K562 (cell line): ENCODE measurements at regions not wholly inside any gene's neighbourhood (a gene's known extent, or its start where the extent isn't known, plus 50 kb on each side); places are given as distances from the start of the nearest gene placed in this dataset.

Source experiments
- ATAC-seq: fragments of 200-7000 bp; cut with Tn5 transposase; 3 replicates; pipeline ENCODE4 v1.9.1; 2020; ENCODE audit warnings: moderate library complexity
- BruUV-seq: library from RNA; stranded (reverse); fragments of 400-500 nt; replicated peaks from 2 replicates; lab custom pipeline; 2021; lab: Mats Ljungman, UMichigan
- CTCF ChIA-PET: fragments of 300-600 bp; formaldehyde crosslinking; extraction: SDS; loops from one replicate; lab custom pipeline; 2021; ENCODE audit warnings: low intra/inter-chr PET ratio; lab: Yijun Ruan, JAX
- POLR2A ChIA-PET: fragments of 300-600, 350-650 bp; sonication (Branson Sonifier 250); formaldehyde crosslinking; extraction: SDS; loops from one replicate; lab custom pipeline; 2021; ENCODE audit warnings: antibody characterized with exemption, inconsistent platforms; lab: Yijun Ruan, JAX
- DNase-seq, 4 experiments: peaks; one replicate each; pipeline versions ENCODE4 v3.0.0 to v3.0.0-alpha.2; 2011 to 2018; ENCODE audit warnings: low spot score in 3 of 4, mixed read lengths in 3 of 4; ENCODE audit errors: extremely low read depth in 1 of 4
- FAIRE-seq: peaks from 2 replicates; lab custom pipeline; 2011; peaks lifted over from hg19 to GRCh38; lab: Jason Lieb, UNC
- H2AFZ ChIP-seq: 2 replicates; pipeline ENCODE4 v1.6.0; 2011; ENCODE audit warnings: low read depth, low read length, control low read depth, inconsistent platforms
- H3K27ac ChIP-seq: fragments of 200-600 bp; 3 replicates; pipeline ENCODE4 v1.8.0; 2011; ENCODE audit warnings: low read depth, mild to moderate bottlenecking, control low read depth, inconsistent platforms, low read length, moderate library complexity, mixed read lengths; ENCODE audit errors: extremely low read depth
- H3K27me3 ChIP-seq, 2 experiments: fragments of 300-600 bp in 1 of 2; 2 replicates in 1 of 2; 3 replicates in 1 of 2; pipeline versions ENCODE4 v1.6.0 to v1.8.0; 2011; ENCODE audit warnings: inconsistent platforms in 2 of 2, low read length in 2 of 2, mild to moderate bottlenecking in 1 of 2, mixed read lengths in 1 of 2, moderate library complexity in 1 of 2; ENCODE audit not compliant: control insufficient read depth in 2 of 2, insufficient read depth in 2 of 2
- H3K36me3 ChIP-seq: fragments of 300-600 bp; 3 replicates; pipeline ENCODE4 v1.8.0; 2011; ENCODE audit warnings: mild to moderate bottlenecking, low read length, inconsistent platforms; ENCODE audit not compliant: control insufficient read depth, insufficient read depth
- H3K4me1 ChIP-seq, 2 experiments: fragments of 200-600 bp in 1 of 2; replicated peaks in 1 of 2; 2 replicates in 1 of 2; 3 replicates in 1 of 2; pipeline versions ENCODE4 v1.5.1 to v1.8.0; 2011; ENCODE audit warnings: inconsistent platforms in 2 of 2, low read length in 2 of 2, mild to moderate bottlenecking in 1 of 2, mixed read lengths in 1 of 2, moderate library complexity in 1 of 2; ENCODE audit not compliant: control insufficient read depth in 2 of 2, insufficient read depth in 2 of 2
- H3K4me2 ChIP-seq: 2 replicates; pipeline ENCODE4 v1.6.1; 2011; ENCODE audit warnings: low read length, control low read depth, inconsistent platforms, mixed read lengths; ENCODE audit not compliant: insufficient read depth
- H3K4me3 ChIP-seq: fragments of 200-600 bp; sonication (generic), shearing (Covaris generic); 2 replicates; pipeline ENCODE4 v1.5.1; 2016; ENCODE audit warnings: control low read depth, inconsistent platforms
- H3K79me2 ChIP-seq: fragments of 200-600 bp; 3 replicates; pipeline ENCODE4 v1.8.0; 2011; ENCODE audit warnings: low read length, inconsistent platforms; ENCODE audit not compliant: control insufficient read depth, insufficient read depth
- H3K9ac ChIP-seq, 2 experiments: 2 replicates each; pipeline versions ENCODE4 v1.6.0 to v1.6.1; 2011; ENCODE audit warnings: low read depth in 2 of 2, low read length in 2 of 2, control low read depth in 1 of 2, inconsistent platforms in 1 of 2, mild to moderate bottlenecking in 1 of 2, mixed read lengths in 1 of 2; ENCODE audit not compliant: insufficient read depth in 1 of 2
- H3K9me1 ChIP-seq: one replicate; pipeline ENCODE4 v1.6.0; 2011; ENCODE audit warnings: inconsistent platforms, mild to moderate bottlenecking, low read length, moderate library complexity; ENCODE audit not compliant: control insufficient read depth, insufficient read depth
- H3K9me3 ChIP-seq: replicated peaks from 2 replicates; pipeline ENCODE4 v1.5.1; 2011; ENCODE audit warnings: low read depth, low read length, inconsistent platforms; ENCODE audit not compliant: control insufficient read depth, insufficient read depth
- H4K20me1 ChIP-seq: replicated peaks from 2 replicates; pipeline ENCODE4 v1.6.1; 2011; ENCODE audit warnings: low read length, inconsistent platforms, mixed read lengths; ENCODE audit not compliant: control insufficient read depth, insufficient read depth
- ATF7 ChIP-seq: fragments of 450-650 bp; IDR thresholded peaks from 2 replicates; pipeline ENCODE4 v1.7.1; 2014; ENCODE audit warnings: mild to moderate bottlenecking, moderate library complexity
- CTBP1 ChIP-seq: fragments of 450-650 bp; IDR thresholded peaks from 2 replicates; pipeline ENCODE4 v1.6.1; 2016; ENCODE audit warnings: borderline replicate concordance
- EHMT2 ChIP-seq: fragments of 450-650 bp; IDR thresholded peaks from 2 replicates; pipeline ENCODE4 v1.6.1; 2018; ENCODE audit warnings: antibody characterized with exemption
- HCFC1 ChIP-seq: IDR thresholded peaks from 2 replicates; pipeline ENCODE4 v1.6.1; 2012; ENCODE audit warnings: low read depth, low read length, improper control_type of control experiment
- MCM5 ChIP-seq: fragments of 450-650 bp; IDR thresholded peaks from 2 replicates; pipeline ENCODE4 v1.6.1; 2016; ENCODE audit warnings: low read depth
- MTA3 ChIP-seq: fragments of 450-650 bp; formaldehyde crosslinking; IDR thresholded peaks from 2 replicates; pipeline ENCODE4 v1.6.1; 2017; ENCODE audit warnings: mild to moderate bottlenecking, borderline replicate concordance
- NEUROD1 ChIP-seq: fragments of 150-350 bp; IDR thresholded peaks from 2 replicates; pipeline ENCODE4 v1.6.1; 2014; ENCODE audit warnings: borderline replicate concordance, low read length, low read depth; ENCODE audit not compliant: partially characterized antibody
- SRF ChIP-seq, 2 experiments: fragments of 250-450, 450-650 bp in 1 of 2; sonication (Bioruptor Pico) in 1 of 2; sonication (generic) in 1 of 2; formaldehyde crosslinking; IDR thresholded peaks; 2 replicates each; pipeline versions ENCODE4 v1.5.0 to v1.5.1; 2020 to 2022; ENCODE audit warnings: mild to moderate bottlenecking in 1 of 2, missing genetic modification reagents in 1 of 2
- STAG1 ChIP-seq: sonication (generic); formaldehyde crosslinking; IDR thresholded peaks from 2 replicates; pipeline ENCODE4 v1.5.0; 2020; ENCODE audit warnings: missing genetic modification reagents, borderline replicate concordance
- TCF7 ChIP-seq: sonication (generic); IDR thresholded peaks from 2 replicates; pipeline ENCODE4 v1.6.1; 2016; ENCODE audit warnings: antibody characterized with exemption, borderline replicate concordance
- ZNF133 ChIP-seq: fragments of 250-450 bp; sonication (Bioruptor Pico); IDR thresholded peaks from 2 replicates; pipeline ENCODE4 v1.4.0; 2020; ENCODE audit warnings: mild to moderate bottlenecking
- ZNF174 ChIP-seq: fragments of 250-450 bp; sonication (Bioruptor Pico); IDR thresholded peaks from 2 replicates; pipeline ENCODE4 v1.4.0; 2020; ENCODE audit warnings: mild to moderate bottlenecking
- ZNF280A ChIP-seq: fragments of 450-650 bp; IDR thresholded peaks from 2 replicates; pipeline ENCODE4 v1.6.1; 2018; ENCODE audit warnings: mild to moderate bottlenecking, low read depth; ENCODE audit not compliant: partially characterized antibody
- WGBS: fragments of 100-300 bp; shearing (Covaris generic); methylation state at CpG from one replicate; pipeline ENCODE4 v1.1.6; 2016; ENCODE audit warnings: low coverage, mixed read lengths; ENCODE audit not compliant: insufficient coverage; ENCODE audit errors: missing lambda C conversion rate; 5-methylcytosine and 5-hydroxymethylcytosine counted together
- in situ Hi-C: fragments of 300-500 bp; cut with MboI; formaldehyde crosslinking; loops from 4 replicates; pipeline ENCODE4 v1.15.0; 2018; ENCODE audit warnings: inconsistent platforms, mixed read lengths
- intact Hi-C: fragments of 100-400 bp; cut with micrococcal nuclease; formaldehyde crosslinking; loops from 2 replicates; pipeline ENCODE4 v1.14.2; 2022
- TF ChIP-seq, protein P1 (sequence below): fragments of 450-650 bp; formaldehyde crosslinking; IDR thresholded peaks from 2 replicates; pipeline ENCODE4 v1.4.0; 2020; ENCODE audit warnings: mild to moderate bottlenecking, moderate library complexity

- intact Hi-C loops (no loop called here), in situ Hi-C loops (no loop called here)
- Histone ChIP-seq H3K9me1 (no peaks in the 10 kb centered on the region), H3K4me3 (no peak overlapping the region), H4K20me1 (no peaks in the 10 kb centered on the region), H2AFZ (no peak overlapping the region), H3K27me3 (peaks cover 0 to 3% of the 10 kb centered on the region in 2 experiments; a peak in 2 of 5 replicates), H3K36me3 (no peaks in the 10 kb centered on the region), H3K79me2 (no peaks in the 10 kb centered on the region), H3K4me2 (no peak overlapping the region)
- 3% methylated on average over 3 of the region's 3 CpGs for WGBS
- BruUV-seq, result no TSS peak
- no peak for ATAC-seq
- FAIRE-seq, result no peak
- CTCF ChIA-PET, result no interaction called here
- TF ChIP-seq STAG1 (CRISPR knock-in tag) (no peak), ZNF174 (CRISPR knock-in tag) (no peak), NEUROD1 (no peak), EHMT2 (no peak), CTBP1 (no peak), SRF (CRISPR knock-in tag; IDR thresholded peaks at IDR 0.05) (no peak), HCFC1 (no peak), MCM5 (no peak), ZNF133 (CRISPR knock-in tag) (no peak)
- TF ChIP-seq, all 486 proteins: peak for 0
- Histone ChIP-seq H3K4me1 (no peaks in the 10 kb centered on the region), H3K9me3 (no peaks in the 10 kb centered on the region), H3K27ac (no peak overlapping the region), H3K9ac (no peak overlapping the region)
- no peak for DNase-seq
- POLR2A ChIA-PET, result no interaction called here
Measured at GRCh38 chr3:181916013-181916412, 204.3 kb downstream of the SOX2 start.

DNA sequence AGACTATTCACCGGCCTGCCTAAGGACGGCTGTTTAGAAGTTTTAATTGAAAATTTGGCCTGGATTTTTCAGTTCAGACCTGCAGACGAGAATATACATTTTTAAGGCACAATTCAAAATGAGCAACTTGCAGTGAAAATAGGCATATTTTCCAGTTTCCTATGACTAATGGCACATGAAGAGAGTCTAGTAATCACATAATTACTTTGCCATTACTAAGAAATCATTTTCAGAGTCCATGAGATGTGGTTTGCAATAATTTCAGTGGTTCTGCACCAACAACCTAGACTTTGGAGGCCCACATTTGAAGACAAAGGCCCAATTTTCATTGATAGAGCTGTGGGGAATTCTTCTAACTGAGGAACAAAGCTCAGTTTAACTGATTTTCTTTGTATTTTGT, 205.3 kb downstream of the SOX2 start:
- POLR2A ChIA-PET, result no interaction called here
- no peak overlapping the region for H3K4me2 ChIP-seq
- TF ChIP-seq MTA3 (no peak), ATF7 (no peak), TCF7 (no peak), ZNF280A (no peak)
- TF ChIP-seq, protein P1, sequence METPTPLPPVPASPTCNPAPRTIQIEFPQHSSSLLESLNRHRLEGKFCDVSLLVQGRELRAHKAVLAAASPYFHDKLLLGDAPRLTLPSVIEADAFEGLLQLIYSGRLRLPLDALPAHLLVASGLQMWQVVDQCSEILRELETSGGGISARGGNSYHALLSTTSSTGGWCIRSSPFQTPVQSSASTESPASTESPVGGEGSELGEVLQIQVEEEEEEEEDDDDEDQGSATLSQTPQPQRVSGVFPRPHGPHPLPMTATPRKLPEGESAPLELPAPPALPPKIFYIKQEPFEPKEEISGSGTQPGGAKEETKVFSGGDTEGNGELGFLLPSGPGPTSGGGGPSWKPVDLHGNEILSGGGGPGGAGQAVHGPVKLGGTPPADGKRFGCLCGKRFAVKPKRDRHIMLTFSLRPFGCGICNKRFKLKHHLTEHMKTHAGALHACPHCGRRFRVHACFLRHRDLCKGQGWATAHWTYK, result no peak

More for the DNA sequence above, 205.3 kb downstream of the SOX2 start:
- H3K4me1 ChIP-seq, result no peaks in the 10 kb centered on the region
- H3K4me3 ChIP-seq, result no peak overlapping the region
- CTCF ChIA-PET, result no interaction called here
- DNase-seq, result no peak
- FAIRE-seq, result no peak
- no peaks in the 10 kb centered on the region for H3K9me1 ChIP-seq
- WGBS, result 0% methylated on average over 3 of the region's 3 CpGs
- H3K27ac ChIP-seq, result no peak overlapping the region
- no peak overlapping the region for H2AFZ ChIP-seq
- H3K9ac ChIP-seq, result no peak overlapping the region
- no peaks in the 10 kb centered on the region; a peak in 1 of 5 replicates for H3K27me3 ChIP-seq
- intact Hi-C loops (no loop called here), in situ Hi-C loops (no loop called here)
- no TSS peak for BruUV-seq
- no peaks in the 10 kb centered on the region for H4K20me1 ChIP-seq
- no peaks in the 10 kb centered on the region for H3K36me3 ChIP-seq
- H3K79me2 ChIP-seq, result no peaks in the 10 kb centered on the region
- no peaks in the 10 kb centered on the region for H3K9me3 ChIP-seq
- no peak for ATAC-seq
